SIG-M5 (cell line): ENCODE measurements at regions not wholly inside any gene's neighbourhood (a gene's known extent, or its start where the extent isn't known, plus 50 kb on each side); places are given as distances from the start of the nearest gene placed in this dataset.

Experiments
- DNase-seq: peaks from one replicate; lab custom pipeline; 2025; lab: John Stamatoyannopoulos, UW

DNA sequence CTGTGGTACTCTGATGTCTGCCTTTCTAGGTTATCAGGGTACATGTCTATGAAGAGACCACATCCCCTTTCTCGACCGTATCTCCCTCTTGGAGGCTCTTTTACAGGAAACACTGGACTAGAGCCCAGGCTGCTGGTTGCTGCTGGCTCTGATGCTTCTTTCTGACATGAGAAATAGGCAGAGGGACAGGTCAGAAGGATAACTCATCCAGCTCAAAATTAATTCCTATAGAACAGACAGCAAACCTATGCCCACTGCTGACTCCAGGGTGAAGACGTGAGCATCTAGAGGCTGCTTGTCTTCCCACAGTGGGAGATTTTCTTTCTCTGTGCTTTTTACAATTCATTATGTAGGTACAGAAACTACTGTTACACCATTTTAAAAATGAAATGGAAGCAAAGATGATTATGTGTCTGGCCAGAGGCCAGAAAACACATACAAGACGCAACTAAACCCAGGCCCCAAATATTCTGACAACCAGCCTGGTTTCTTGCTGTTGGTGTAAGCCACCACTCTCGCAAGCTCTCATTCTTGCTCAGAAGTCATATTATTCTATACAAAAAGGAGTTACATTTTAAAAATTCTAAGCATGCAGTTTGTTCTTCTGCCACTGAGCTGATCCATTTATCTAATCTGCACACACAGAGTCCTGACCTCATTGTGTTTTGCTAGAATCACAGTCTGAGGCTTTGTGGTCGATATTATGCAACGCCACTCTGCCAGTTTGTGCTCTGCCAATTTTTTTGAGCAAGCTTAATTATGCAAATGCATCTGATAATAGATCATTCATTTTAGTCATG lies 424.3 kb downstream of the KIF20B start:
- DNase-seq: no peak

DNA sequence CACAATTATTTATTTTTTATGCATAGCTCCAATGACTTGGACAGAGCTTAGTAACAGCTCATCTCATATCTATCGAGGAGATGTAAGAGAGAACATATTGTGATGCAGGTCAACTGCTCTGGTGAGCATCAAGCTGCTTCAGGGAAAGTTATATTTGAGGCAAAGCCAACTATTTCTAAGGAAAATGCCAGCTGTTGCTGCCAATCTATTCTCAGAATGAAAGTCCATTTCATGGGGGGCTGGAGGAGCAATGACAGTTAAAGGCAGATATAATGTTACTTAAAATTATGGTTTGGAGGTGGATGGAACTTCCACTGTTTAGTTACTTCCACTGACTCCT lies 424.8 kb downstream of the KIF20B start:
- DNase-seq: no peak

DNA sequence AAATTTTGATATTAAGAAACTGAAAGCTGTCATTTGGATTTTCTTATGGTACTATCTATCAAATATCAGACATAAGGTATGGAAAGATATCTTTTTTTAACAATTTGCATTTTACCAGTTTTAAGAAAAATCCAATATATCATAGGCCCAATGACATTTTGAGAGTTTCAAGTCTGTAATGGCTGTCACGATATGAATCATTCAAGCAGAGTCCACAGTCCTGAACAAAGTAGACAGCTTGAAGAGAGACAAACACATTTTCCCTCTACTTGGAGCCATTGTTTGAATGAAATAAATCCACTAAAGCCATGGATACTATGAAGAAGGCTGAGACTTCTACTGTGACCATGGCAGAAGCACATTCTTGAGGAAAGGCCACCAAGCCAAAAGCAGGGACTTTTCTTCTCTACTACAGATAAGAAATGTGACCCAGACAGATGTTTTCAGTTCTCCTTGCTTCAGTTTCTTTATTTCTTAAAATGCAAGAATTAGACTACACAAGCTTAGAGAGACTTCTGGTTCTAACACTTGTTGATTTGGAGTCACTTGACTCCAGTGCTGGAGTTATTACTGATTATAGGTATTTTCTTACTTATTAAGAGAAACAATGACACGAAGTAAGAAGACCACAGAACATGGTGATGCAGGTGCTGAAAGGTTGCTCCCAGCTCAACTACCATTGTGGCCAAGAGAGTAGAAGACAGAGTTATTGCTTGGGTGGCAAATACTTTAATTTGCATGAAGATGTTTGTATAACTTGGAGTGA lies 429.1 kb downstream of the KIF20B start:
- DNase-seq: no peak

DNA sequence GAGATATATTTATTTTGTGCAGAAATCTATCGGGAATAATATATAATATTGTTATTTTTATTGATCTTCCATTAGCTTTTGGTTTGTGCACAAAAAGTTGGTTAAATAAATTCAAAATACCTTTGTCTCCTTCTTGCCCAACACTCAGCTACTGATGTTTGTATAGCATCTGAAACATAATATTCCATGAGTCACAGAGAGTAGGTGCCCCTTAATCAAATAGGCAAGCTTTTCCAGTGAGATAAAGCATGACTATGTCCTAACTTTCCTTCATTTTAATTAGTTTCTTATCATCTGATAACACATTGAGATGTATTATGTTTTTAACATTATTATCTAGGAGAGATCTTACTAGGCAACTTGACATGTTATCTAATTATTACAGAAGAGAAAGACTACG lies 432.2 kb downstream of the KIF20B start:
- DNase-seq: no peak

DNA sequence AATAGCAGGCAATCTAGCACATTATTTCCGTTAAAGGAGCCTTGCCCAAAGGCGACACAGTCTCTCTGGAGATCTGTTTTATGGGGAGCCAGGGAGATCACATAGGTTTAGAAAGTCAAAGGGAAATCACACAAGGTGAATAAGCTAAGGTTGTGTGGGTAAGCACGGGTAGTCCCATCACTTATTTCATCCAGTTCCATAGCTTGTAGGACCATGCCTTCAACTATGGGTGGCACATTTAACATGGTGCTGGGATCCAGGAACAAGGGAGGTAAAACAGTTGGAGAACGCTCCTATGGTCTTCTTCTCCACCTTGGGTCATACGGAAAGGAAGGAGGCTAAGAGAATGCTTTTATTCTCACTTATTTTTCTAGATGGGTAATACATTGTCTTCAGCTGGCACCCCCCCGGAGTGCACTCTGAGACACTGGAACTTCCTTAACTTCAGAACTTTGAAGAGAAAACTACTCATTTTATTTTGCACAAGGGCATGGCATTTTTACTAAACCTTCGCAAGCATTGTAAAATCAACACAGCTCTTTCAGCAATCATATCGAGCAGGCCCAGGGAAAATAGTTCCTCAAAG lies 435.4 kb downstream of the KIF20B start:
- no peak for DNase-seq

DNA sequence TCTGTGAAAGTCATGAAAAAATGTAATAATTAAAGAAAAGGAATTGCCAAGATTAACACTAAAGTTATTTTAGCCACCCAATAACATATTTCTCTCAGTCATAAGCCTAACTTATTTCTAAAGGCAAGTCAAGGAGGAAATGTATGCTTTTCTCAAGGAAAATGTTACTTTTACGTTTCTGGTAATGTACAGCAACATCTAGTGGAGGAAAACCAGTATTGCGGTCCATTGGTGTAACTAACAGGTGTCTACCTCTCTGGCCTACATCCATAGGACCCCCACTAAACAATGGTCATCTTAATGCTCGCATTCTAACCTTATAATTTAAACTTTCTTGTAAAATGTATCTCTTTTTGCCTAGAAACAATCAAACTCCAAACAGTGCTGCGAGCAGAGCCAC lies 437.5 kb downstream of the KIF20B start:
- DNase-seq: no peak

DNA sequence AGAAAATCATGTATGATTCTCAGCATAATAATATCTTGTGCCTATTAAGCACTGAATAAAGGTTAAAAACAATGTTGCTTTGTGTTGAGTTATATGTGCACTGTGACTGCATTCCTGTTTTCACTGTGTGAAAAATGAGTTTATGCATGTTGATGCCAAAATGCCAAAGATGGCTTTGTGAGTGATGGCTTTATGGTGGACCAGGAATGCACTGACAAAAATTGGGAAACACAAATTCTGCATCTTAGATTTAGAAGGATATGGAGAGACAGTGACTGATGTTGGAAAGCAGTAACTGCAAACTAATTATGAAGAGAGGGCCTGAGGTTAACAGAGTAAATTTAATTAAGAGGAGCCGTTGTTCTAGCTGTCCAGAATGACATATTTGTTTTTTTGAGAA lies 440.4 kb downstream of the KIF20B start:
- no peak for DNase-seq

DNA sequence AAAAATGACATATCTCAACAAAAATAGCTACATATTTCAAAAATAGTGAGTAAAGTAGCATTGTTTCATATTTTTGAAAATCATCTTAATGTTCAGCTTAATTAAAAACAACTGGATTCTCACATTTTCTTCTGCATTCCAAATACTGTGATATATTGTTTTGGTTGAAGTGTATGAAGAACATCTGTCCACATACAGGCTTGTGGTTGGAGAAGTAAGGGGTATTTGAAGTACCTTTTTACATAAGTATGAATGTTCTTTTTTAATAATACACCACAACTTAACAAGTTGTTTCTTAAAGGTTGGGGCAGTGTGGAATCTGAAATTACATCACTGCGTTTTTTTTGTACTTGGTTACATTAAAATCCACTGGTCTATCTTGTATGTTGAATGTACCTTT lies 442.5 kb downstream of the KIF20B start:
- DNase-seq: no peak

DNA sequence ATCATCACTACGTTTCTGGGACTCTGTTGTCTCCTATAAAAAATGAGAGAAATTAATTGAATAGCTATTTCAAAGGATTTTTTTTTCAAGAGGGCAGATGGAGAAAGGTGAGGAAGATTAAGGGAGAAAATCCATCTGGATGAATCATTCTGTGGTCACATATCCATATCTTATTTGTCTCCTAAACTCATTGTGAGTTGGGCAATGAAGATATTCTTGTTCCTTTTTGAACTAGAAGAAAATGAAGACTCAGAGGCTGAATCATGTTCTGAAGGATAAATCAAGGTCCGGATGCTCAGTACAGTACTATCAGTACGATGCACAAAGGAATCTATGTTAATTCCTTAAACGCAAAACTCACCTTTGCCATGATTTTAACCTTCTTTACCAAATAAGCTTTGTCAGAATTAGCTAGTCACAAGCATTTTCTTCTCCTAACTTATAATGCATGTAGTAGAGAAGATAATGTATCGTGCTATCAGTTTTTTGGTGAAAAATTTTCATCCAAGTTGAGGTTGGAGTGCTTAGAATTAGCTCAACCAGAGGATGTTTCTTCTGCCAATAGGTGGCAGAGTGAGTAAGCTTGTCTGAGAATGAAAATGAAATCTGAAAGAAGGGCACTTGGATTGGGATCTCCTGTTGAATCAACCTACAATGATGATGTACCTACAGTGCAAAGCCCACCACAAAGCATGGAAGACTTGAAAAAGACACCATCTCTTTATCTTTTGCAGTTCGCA lies 446.9 kb downstream of the KIF20B start:
- DNase-seq: no peak

DNA sequence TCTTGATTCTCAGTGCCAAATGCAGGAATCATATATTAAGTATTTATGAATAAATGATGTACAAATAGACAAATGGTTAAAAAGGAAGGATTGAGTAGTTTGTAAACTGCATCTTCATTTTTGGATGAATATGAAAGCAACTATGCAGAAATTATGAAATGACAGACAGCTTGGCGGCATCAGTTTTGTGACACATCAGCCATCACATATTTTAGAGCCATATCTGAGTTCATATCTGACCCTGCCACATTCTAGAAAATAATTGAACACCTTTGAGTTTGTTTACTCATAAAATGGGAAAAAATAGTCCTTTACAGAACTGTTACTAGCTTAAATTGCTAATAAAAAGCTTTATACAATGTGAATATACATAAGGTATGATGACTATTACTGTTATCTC lies 448.2 kb downstream of the KIF20B start:
- no peak for DNase-seq

DNA sequence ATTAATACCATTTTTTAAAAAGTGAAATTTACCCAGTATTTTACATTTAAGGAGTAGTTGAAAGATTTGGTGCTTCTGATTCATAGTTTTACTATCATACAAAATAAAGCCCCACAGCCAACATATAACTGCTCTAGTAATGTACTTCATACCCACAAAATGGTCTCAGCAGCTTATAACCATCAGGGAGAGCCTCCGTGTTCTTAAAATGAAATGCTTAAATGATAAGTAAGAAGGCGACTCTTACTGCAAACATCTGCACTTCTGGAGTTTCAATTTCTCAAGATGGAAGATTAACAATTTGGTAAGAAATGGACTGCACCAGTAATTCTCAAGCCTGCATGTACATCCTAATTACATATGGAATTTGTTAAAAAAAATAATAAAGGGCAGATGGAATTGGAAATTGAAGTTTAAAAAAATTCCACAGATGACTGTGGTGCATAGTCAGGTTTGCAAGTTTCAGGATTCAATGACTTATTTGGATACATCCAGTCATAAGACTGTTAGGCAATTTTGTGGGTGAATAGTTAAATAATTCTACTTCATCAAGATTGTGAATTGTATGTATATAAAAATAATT lies 461.0 kb downstream of the KIF20B start:
- DNase-seq: no peak

DNA sequence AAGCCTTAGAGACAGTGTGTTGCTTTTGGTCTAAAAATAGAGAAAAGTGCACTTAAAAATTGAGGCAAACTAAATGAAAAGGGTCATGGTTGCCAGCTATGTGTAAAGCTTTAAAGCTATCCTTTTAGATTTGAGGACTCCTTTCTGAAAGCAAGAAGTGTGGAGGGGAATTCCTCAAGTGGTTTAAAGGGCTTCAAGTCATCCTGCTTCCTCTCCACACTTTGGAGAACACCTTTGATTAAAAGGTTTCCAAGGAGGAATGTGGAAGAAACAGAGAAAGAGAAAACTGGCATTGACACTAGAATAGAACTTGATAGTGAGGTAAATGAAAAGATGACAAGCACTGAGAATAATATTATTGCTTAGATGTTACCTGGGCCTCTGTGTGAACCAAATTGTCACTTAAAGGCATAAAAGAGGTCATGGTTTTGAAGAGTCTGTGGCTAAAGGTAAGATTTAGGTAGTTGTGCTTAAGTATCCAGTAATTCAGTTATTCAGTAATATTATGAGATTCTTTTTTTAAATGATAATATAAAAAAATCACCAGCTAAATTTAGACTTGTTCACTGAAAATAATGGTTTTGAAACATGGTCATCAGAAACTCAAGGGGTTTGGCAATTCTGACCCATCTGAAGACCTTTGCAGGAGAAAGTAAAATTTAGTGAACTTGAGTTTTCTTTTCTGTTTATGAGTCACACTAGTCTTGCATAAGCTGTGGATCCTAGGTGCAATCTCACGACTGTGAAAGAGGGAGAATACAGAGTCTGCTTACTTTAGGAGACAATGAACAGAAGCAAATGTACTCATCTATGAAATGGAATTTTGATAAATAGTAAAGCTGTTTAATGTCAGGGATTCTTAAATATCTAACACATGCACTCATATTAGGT lies 466.0 kb downstream of the KIF20B start:
- DNase-seq: no peak

DNA sequence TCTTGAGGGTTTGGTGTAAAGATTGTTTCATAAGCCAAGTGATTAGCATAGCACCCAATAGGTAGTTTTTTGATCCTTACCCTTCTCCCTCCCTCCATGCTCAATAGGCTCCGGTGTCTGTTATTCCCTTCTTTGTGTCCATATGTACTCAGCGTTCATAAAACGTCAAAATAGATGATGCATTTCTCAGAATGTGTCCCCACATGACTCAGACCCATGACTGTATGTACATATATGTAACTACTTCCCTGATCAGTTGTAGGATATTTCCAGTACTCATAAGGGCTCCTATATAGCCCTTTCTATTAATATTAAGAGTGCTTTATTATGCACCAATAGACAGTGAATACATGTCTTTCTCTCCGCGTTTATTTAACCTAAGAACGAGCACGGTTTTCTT lies 466.9 kb downstream of the KIF20B start:
- DNase-seq: no peak

DNA sequence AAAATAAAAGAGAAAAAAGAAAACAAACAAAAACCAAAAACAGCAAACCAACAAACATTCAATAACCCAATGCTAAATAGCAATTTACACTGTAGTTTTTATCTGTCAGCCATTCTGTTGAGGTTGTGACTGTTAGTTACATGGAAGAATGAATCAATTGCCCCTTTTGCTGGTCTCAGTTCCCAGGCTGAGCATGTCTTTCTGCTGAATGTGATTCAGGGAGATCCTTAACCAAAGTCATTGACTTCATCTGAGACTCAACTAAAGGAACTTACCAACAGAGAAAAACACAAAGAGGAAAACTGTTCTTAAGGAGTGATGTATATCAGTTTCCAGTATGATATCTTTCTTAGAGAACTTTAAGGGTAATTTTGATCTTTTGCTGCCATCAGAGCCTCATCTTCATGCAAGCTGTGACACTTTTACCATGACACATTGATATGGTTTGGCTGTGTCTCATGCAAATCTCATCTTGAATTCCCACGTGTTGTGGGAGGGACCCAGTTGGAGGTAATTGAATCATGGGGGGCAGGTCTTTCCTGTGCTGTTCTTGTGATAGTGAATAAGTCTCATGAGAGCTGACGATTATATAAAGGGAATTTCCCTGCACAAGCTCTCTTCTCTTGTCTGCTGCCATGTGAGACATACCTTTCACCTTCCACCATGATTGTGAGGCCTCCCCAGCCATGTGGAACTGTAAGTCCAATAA lies 469.8 kb downstream of the KIF20B start:
- no peak for DNase-seq

DNA sequence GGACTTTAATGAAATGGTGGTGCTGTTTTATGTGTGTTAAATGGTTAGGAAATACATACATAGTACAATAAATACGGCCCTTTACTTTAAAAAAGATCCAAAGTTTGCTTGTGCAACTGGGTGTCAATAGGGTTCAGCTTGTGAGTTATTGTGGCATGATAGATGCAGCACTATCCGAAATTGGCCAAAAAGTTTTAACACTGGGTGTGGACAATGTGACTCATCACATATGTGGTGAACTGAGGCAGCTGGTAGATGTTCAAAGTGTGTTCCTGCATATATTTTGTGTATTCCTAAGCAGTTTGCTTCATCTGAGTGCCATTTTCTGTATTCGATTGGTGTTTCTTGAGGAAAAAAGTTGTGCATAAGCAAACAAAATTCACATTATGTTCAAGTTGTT lies 473.1 kb downstream of the KIF20B start:
- DNase-seq: no peak

DNA sequence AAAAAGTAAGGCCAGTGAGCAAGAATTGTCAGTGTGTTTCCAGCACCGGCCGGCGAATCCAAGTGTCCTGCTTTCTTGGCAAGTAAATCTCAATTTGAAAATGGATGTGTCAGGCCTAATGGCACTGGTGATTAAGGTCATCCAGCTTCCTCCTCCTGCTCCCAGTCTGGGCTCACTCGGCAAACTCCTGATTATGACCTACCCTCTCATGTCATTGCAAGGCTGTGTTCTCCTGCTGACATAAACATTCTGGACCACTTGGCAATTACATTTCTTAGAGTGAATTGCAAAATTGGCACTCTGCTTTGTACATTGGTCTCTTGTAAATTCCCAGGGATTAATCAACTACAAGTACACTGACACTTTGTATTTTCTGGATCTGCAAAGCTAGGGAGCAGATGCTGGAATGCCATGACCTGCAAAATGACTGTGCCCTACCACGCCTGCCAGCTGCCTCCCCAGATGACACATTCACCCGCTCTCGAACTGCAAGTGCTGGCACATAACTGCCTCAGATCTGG lies 473.8 kb downstream of the KIF20B start:
- no peak for DNase-seq

DNA sequence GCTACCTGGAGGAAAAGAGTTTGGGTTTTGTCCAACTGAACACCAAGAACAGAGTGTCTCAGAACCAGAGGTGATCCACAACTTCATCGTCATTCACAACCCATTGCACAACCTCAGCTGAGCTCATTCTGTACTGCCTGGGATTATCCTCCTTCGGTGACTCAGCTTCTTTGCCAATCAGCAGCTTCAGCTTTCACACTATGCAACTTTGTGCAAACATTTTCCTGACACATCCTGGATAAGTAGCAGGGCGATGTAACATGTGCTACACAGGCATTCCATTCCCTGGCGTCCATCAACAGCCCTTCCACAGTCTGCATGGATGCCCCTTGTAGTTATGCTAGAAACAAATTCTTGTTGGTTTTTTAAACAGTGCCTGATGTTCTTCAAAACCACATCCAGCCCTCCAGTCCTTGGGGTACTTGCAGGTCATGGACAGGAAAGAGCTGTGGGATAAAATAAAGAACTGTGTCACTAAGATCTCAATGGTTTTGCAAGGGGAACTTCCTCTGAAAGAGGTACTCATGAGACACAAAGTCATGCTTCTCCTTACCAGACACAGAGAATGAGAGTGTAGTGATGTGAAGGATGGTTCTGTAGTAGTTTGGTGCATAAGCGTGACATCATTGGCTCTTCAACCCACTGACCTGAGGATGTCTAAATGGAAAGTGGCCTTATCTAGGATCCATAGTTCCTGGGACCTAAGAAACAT lies 478.5 kb downstream of the KIF20B start:
- DNase-seq: no peak

DNA sequence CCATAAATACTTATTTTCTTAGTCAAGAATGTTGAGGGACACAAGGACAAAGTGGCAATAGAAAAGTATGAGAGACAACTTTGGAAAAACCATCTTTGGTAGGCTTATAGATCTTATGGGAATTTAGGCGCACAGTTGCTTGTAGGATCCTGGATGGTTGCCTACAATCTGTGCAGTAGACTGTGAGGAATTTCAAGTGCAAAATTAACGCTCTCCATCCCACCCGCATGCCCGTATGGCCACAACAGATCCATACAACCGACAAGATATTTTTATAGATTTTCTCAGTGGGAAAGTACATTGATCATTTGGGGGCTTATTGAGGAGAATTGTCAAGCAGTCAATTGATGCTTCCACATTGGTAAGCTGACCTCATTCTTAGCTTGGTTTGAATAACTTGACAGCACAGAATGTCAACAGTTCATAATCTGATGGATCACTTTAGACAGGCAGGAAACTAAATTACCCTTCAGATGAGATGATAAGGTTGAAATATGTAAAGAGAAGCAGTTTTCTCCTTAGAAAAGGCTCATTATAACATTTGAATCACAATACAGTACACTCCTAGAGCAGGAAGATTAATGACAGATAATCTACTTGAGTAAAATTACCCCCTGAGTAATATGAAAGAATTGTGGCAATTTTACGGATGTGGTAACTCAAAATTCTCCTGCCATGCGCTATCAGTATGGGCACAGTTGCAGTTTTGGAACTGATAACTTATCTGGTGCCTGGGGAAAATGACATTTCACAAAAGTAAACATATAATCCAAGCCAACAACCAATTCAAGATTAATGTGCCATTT lies 479.7 kb downstream of the KIF20B start:
- no peak for DNase-seq

DNA sequence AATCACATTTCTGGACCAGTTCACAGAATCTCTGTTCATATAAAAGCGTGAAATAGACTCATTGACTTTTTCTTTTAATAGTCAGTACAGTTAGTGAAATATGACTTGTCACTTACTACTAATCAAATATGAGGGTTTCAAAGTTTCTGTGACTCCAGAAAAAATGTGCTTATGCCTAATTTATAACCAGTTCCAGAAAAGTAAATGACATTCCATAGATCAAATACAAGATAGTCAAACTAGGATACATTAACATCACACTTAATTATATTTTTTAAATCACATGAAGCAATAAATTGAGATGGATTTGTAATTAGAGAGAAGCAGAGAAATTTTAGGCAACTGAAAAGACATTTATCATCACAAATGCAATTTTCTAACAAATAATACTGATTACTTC lies 491.4 kb downstream of the KIF20B start:
- no peak for DNase-seq
